NCI-H69 (cell line): ENCODE measurements at regions not wholly inside any gene's neighbourhood (a gene's known extent, or its start where the extent isn't known, plus 50 kb on each side); places are given as distances from the start of the nearest gene placed in this dataset.
A peak's percentile ranks its signal among the peaks of the same experiment; 100 is the strongest.

Source experiments
- DNase-seq: peaks from one replicate; lab custom pipeline; 2025; lab: John Stamatoyannopoulos, UW

DNA sequence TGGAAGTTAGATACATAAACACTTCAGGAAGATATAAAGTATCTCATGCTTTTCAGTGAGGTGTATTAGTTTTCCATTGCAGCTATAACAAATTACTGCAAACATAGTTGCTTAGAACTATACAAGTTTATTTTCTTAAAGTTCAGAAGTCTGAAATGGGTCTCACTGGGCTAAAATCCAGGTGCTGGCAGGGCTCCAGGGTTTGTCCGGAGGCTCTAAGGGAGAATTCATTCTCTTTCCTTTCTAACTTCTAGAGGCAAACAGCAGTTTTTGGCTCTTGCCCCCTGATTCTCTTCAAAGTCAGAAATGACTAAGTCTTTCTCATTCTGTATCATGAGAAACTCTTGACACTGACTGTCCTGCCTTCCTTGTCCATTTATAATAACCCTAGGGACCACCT lies 138.8 kb downstream of the AASDHPPT start:
- no peak for DNase-seq

DNA sequence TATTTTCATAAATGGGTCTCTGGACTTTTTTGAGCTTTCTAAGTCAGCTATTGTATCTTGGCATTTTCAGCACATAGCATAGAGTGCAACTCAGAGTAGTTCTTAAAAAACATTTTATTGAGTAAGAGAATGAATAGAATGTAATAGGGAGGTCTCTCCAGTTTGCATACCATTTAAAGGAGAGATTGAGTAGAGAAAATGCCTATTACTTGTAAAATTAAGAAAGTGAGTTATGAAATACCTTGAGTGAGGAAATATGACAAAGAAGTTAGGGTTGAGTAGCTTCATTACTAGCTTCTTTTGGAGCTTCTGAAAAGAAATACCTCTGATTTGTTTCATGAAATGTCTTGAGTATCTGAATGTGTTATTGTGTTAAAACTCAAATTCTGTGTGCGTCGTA lies 140.0 kb downstream of the AASDHPPT start:
- no peak for DNase-seq

DNA sequence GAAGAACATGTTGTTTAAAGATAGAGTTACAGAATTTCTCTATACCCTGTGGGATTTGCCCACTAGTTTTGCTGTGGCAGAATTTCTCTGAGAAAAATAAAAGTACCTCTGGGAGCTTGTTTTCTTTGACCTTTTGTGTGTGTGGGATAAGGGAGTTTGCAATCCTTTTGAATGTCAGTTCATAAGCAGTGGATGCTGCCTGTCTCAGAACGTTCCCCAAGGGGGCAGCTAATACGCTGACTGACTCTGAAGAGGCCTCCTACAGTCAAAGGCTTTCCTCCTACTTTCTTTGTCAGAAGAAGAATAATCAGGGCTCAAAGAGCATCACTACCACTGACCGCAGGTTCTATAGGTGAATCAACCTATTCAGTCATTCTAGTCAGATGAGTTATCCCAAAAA lies 140.6 kb downstream of the AASDHPPT start:
- DNase-seq = no peak

DNA sequence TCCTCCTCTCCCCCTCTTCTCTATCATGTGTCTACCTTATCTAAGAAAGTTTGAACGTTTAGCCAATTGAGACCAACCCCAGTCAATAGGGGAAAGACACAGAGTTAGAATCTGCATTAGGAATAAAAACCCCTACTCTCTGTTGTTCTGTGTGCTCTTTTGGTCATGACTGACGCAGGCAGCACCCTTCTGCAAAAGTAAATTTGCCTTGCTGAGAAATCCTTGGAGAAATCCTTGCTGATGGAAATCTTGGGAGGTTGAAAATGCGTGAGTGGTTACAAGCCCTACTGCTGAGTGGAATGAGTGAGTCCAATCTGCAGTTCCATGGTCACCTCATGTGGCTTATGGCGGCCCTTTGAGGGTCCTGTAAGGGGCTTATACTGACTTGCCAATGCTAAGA lies 145.2 kb downstream of the AASDHPPT start:
- no peak for DNase-seq

DNA sequence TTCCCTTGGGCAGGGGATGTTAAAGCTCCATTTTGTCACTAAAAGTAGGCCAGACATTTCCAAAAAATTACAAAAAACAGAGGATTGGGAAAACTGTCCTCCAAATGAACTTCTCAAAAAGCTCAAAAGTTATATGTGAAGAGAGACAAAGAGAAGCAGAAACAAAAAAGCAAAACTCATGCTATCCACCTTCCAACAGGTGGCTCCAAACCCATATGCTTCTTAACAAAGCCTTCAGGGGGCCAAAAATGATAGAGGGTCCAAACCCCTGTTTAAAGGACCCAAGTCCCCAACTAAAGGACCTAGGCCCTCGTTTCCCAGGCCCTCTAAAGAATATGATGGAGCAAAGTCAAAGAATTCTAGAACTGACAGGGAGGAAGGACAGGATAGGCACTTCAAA lies 146.7 kb downstream of the AASDHPPT start:
- DNase-seq = no peak

DNA sequence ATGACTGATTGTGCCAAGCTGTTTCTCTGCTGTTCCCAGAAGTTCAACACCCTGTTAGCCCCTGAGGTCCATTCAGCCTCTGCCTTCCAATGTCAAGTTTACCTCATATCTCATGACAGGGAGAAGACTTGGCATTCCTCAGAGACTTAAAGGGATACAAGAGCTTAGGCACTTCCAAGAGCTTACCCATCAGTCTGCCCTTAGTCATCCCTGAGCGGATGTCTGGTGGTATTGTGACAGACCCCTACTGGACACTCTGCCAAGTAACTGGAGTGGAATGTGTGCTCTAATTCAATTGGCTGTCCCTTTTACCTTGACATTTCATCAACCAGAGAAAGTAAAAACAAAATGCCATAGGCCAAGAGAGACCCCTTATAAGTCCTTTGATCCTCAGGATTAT lies 151.5 kb downstream of the AASDHPPT start:
- DNase-seq = no peak

DNA sequence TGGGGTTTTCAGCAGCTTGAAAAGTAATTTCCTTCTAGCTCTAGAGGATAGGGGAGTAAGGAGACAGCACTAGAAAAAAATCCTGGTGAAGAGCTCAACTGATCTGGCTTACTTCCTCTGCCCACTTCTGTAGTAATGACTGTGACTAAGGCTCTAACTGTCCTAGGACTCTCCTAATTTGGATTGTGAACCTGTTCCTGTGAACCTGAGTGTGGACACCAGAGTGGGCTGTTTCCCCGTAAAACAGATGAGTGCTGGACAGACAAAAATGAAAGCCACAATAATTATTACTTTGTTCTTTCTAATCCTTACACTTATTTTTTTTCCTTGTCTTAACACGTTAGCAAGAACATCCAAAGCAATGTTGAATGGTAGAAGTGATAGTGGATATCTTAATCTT lies 154.1 kb downstream of the AASDHPPT start:
- DNase-seq = no peak

DNA sequence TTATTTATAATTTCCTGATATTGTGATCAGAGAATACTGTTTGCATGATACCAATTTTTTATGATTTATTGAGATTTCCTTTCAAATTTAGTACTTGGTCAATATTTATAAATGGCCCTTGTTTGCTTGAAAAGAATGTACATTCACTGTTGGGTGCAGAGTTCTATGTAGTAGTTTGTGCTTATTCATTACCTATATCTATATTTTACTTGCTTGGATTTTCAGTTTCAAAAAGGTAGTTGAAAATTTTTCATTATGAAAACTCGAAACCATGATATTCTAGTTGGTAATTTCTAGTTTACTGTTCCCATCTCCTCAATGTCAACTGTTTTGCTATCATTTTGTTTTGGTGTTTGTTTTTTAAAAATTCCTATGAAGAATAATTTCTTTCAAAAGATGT lies 155.7 kb downstream of the AASDHPPT start:
- no peak for DNase-seq

DNA sequence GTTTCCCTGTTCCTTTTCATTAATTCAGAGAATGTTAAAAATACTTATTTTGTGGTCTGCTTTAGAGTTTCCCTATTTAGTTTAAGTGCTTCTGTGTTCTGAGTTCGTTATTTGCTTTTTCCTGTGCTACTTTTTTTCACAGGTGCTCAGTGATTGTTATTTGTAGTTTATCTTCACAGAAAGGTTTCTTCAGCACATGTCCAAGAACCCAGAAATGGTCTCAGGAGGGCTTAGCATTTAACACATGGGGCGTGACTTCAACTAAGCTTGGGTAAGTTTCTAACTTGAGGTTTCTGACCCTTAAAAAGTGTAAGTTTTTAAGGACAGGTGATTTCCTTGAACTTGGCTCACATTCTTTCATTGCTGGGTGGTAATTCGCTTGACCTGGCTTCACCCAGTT lies 157.3 kb downstream of the AASDHPPT start:
- no peak for DNase-seq

DNA sequence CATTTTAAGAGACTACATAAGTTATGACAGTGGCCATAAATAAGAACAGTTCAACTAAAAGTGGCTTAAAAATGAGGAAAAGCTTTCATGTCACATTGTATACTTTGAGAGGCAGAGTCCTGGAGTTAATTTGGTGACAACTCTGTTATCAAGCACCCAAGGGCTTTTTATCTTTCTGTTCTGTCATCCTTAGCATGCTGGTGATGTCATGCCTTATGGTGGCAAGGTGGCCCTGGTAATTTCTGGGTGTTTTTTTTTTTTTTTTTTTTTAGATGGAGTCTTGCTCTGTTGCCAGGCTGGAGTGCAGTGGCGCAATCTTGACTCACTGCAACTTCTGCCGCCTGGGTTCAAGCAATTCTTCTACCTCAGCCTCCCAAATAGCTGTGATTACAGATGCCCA lies 158.8 kb downstream of the AASDHPPT start:
- DNase-seq = no peak

DNA sequence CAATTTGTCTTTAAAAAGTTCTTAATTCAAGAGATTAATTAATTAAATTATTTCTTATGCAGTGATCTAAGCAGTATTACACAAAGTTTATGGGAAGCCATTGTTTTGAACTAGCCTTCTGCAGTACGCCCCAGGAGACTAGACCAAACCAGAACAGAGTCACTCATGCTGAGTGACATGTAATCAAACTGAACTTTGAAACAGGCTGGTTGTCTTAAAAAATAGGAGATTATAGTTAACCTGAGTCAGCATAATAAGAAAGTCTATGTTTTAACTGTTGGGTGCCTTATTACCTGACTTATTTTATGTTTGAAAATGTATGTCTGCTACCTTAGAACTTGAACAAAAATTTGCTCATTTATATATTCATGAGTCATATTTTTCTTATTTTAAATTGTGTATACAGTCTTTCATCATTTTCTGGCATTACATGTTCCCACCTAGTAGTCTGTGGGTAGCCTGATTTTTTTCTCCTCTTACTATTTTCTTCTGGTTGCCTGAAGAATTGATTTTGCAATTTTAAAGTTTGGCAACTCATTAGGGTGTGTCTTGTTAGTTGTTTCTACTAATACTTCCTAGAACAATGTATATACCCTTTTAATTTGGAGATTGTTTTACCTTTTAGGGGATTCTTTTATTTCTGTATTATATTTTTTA lies 161.4 kb downstream of the AASDHPPT start:
- DNase-seq = no peak

DNA sequence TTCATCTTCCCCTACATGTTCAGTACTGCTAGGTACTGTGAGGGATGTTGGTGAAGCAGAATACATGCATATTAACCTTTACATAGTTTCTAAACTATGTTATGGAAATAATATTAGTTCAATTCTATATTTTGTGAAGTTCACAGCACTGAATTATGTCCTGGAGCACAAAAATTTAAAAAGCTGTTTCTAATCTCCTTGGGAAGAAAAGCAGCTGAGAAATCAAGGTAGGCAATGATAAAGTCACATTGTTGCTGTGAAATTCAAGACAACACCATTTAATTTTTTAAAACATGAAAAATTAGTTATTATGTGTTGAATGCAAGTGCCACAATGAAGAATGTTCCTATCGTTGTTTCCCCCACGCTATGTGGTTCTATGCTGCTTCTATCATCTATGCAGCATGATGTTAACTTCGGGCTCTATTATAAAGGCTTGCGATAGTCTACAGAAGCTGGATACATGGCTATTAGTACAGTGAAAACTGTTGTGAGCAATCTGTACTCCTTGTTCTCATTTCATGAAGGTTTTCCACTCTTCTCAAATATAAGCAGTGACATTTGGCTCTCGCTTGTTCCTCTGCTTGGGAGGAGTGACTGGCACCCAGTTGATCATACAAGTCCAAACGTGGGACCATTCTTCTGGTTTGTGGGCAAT lies 164.3 kb downstream of the AASDHPPT start:
- DNase-seq = no peak

DNA sequence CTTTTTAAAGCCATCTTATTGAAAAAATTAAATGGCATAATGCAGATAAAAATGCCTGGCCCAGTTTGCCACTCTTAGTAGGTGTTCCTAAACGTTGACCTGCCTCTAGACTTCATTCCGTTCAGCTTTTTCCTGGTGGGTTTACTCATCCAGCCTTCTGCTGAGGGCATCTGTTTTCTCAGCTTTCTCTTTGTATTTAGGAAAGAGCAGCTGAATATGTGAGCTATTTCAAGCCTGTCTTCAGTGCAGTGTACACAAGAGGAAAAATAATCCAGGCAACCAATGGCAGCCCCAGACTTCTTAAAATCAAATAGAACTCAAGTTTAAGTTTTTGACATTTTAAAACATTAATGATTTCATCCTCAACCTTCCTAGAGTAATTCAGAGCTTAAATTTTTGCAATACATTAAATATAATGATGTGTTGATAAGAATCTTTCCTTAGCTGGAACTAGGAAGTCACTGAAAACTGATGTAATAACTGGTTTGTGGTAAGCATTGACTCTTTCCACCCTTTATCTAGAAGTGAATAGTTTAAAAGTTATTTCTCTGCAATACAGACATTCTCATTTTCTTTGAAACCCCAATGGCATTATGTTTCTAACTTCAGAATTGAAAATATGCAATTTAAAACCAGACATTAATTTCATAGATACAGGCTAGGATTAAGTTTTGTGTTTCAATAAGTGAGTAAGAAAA lies 165.4 kb downstream of the AASDHPPT start:
- no peak for DNase-seq

DNA sequence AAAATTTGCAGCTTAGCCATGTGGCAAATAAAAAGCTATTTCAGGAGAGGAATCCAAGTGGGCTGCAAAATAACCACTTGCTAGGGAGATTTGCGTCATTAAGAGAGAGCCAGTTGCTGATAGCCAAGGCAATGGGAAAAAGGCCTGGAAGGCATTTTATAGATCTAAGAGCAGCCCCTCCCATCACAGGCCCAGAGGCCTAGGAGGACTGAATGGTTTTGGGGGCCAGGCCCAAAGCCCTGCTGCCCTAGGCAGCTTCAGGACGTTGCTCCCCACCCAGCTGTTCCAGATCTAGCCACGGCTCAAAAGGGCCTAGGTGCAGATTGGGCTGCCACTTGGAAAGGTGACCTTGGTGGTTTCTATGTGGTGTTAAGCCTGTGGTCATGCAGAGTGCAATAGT lies 169.0 kb downstream of the AASDHPPT start:
- no peak for DNase-seq

DNA sequence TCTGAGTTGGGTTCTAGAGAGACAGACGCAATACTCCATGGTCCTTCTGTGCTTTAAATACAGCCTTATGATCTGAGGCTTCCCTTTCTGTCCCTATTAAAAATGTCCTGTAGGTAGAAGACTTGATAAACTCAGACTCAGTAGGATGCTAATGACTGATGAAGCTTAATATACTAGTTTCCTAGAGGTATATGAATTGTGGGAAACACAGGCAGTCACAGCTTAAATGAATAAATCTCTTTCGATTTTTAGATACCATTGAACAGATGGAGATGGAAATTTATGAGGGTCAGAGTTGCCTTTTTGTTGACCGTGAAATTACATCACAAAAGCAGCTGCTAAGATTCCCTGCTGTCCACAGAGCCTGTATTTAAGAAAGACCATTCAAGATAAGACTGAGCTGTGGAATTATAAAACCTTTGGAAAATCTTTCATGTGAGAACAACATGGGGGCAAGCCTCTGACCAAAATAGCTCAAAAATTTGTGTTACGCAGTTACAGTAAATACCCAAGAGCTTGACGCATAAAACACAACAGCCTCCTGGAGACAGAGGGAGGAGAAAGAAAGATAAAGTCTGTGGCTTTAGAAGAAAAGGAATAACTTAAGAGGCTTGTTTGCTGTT lies 172.3 kb downstream of the AASDHPPT start:
- peak; percentile 25 for DNase-seq

DNA sequence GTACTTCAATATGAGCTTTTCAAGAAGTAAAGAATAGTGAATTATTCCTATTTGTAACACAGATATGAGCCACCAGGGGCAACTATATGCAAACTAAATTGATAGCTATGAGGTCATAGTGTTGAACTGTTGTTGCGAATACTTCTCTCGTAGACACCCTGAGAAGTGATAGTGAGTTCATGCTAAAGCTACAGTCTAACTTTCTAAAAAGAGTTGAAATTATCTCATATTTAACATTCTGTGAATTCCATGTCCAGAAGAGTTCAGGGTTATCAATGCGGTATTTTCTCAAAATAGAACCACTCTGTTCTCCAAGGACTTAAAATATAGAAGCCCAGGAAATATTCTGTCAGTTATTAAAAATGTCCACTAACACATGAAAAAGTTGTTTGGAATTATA lies 185.4 kb downstream of the AASDHPPT start:
- DNase-seq = no peak

DNA sequence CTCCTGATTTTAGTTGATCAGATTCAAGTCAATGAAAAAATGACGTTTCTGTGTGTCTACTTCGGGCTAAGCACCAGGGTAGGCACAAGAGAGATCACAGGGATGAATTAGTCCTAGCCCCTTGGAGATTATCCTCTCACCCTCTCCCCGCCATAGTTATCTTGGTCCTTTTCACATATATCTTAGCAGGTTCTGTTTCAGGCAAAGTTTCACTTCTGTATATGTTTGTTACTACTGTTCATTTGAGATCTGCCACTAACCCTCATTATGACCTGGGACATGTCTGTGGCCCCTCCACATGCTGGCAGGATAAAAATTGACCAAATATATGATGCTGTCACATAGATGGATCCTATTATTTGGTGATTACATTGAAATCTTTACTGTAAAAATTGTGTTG lies 186.1 kb downstream of the AASDHPPT start:
- no peak for DNase-seq

DNA sequence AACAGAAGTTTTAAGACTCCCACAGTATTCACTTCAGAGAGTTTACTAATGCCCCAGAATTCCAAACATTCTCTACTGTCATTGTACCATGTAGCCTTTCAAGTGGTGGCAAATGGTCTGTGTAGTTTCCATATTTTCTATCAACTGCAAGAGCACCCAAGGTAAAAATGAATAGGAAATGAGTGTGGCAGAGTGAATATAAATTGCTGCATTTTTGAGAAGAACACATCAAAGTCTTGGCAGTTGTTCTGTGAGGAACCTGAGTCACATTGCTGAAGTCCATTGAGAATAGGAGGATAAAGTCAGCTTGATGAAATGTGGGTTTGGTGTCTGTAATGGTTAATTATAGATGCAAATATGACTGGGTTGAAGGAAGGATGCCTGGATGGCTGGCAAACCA lies 193.6 kb downstream of the AASDHPPT start:
- no peak for DNase-seq

DNA sequence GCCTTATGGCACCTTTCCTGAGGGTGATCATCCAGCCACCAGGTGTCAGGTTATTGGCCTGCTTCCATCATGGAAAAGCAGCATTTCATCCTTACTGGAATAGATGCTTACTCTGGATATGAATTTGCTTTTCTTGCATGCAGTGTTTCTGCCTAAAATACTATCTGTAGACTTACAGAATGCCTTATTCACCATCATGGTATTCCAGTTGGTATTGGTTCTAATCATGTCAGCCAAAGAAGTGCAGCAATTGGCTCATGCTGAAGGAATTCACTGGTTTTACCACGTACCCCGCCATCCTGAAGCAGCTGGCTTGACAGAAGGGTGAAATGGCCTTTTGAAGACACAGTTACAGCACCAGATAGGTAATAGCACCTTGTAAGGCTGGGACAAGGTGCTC lies 194.2 kb downstream of the AASDHPPT start:
- DNase-seq = no peak

DNA sequence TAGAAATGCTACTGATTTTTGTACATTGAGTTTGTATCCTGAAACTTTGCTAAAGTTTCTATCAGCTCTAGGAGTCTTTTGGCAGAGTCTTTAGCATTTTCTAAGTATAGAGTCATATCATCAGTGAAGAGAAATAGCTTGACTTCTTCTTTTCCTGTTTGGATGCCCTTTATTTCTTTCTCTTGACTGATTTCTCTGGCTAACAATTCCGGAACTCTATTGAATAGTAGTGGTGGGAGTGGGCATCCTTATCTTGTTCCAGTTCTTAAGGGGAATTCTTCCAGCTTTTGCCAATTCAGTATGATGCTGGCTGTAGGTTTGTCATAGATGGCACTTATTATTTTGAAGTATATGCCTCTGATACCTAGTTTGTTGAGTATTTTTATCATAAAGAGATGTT lies 197.7 kb downstream of the AASDHPPT start:
- DNase-seq = no peak

DNA sequence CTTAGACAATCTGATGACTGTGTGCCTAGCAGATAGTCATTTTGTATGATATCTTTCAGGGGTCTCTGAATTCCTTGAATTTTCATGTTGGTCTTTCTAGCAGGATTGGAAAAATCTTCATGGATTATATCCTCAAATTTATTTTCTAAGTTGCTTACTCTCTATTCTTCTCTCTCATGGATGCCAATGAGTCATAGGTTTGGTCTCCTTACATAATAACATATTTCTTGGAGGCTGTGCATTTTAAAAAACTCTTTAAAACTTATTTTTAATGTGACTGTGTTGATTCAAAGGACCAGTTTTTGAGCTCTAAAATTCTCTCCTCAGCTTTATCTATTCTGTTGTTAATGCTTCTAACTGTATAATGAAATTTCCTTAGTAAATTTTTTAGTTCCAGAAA lies 198.7 kb downstream of the AASDHPPT start:
- no peak for DNase-seq

DNA sequence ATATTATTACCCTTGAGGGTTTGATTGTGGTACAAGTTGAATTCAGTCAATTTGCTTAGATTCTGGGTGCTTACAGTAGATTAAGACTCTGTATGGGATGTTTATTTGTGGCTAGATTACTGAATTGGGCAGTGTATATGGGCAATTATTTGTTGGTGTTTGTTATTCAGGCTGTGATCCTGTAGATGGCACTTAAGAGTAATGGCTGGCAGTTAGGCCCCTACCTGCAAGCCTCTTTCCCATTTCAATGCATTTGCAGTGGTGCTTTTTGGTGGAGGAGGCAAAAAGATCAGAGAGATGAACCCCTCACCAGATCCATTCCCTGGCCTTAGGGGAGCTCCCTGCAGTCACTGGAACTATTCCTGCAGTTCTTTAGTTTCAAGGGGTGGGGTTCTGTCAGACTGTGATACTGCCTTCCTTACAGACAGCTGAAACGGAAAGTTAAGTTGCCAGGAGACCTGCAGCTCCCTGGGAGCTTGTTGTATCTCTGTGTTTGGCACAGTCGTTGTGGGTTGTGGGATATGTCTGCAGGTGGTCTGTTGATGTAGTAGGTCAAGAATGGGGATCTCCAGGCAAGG lies 199.5 kb downstream of the AASDHPPT start:
- DNase-seq = peak; percentile 5

DNA sequence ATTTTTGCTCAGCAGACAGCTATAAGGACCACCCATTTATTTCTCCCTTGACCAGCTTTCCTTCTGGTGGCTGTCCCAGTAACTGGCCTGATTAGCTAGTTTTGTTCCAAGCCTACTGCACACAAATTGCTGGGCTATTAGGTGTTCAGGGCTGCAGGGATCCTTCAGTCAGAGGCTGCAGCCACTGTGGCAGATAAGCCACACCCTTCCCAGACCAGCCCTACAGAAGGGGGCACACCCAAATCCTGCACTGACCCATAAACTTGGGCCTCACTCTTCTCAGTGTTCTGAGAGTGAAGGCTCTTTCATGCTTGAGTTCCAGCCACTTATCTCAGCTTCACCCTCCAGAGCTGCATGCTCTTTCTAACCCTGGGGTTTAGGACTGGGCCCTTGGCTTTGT lies 200.0 kb downstream of the AASDHPPT start:
- DNase-seq = no peak
